Spleen (tissue), 11 donors: ENCODE measurements at regions not wholly inside any gene's neighbourhood (a gene's known extent, or its start where the extent isn't known, plus 50 kb on each side); places are given as distances from the start of the nearest gene placed in this dataset.

Source experiments
- DNase-seq: peaks from one replicate; pipeline ENCODE4 v3.0.0-alpha.2; 2020
- H3K27ac ChIP-seq, 8 donors: fragments of 200-600 bp; sonication (generic) in 7 of 8; 1 replicate in 4 of 8; 2 replicates in 4 of 8; pipeline versions ENCODE4 v1.5.0 to v1.8.0; 2016 to 2021; ENCODE audit warnings: inconsistent platforms in 4 of 8, mild to moderate bottlenecking in 4 of 8, moderate library complexity in 1 of 8
- H3K27me3 ChIP-seq, 7 donors: fragments of 200-600 bp; sonication (generic) in 6 of 7; replicated peaks in 1 of 7; 1 replicate in 4 of 7; 2 replicates in 3 of 7; pipeline versions ENCODE4 v1.5.0 to v1.8.0; 2016 to 2021; ENCODE audit warnings: inconsistent platforms in 3 of 7, mild to moderate bottlenecking in 1 of 7
- H3K36me3 ChIP-seq, 6 donors: fragments of 200-600 bp; sonication (generic) in 5 of 6; 1 replicate in 4 of 6; 2 replicates in 2 of 6; pipeline versions ENCODE4 v1.5.0 to v1.8.0; 2016 to 2021; ENCODE audit warnings: inconsistent platforms in 2 of 6
- H3K4me1 ChIP-seq, 6 donors: fragments of 200-600 bp; sonication (generic) in 5 of 6; 1 replicate in 3 of 6; 2 replicates in 3 of 6; pipeline versions ENCODE4 v1.5.0 to v1.8.0; 2016 to 2021; ENCODE audit warnings: inconsistent platforms in 3 of 6
- H3K4me3 ChIP-seq, 8 donors: fragments of 200-600 bp; sonication (generic) in 7 of 8; 1 replicate in 4 of 8; 2 replicates in 4 of 8; pipeline versions ENCODE4 v1.5.0 to v1.8.0; 2016 to 2021; ENCODE audit warnings: inconsistent platforms in 4 of 8, mild to moderate bottlenecking in 4 of 8, moderate library complexity in 2 of 8
- H3K9me3 ChIP-seq, 8 donors: fragments of 200-600 bp; sonication (generic) in 7 of 8; 1 replicate in 4 of 8; 2 replicates in 4 of 8; pipeline versions ENCODE4 v1.5.0 to v1.8.0; 2016 to 2021; ENCODE audit warnings: inconsistent platforms in 4 of 8
- POLR2A ChIP-seq, 3 donors: fragments of 450-650 bp; IDR thresholded peaks; one replicate each; pipeline ENCODE4 v1.5.1; 2017; ENCODE audit warnings: antibody characterized with exemption in 3 of 3, mild to moderate bottlenecking in 1 of 3
- POLR2AphosphoS5 ChIP-seq, 3 donors: sonication (generic); formaldehyde crosslinking; IDR thresholded peaks; one replicate each; pipeline ENCODE4 v1.5.1; 2017; ENCODE audit warnings: antibody characterized with exemption in 3 of 3
- WGBS, 5 donors: extraction: QIAGEN DNeasy Blood & Tissue Kit in 3 of 5; methylation state at CpG; one replicate each; pipeline versions ENCODE4 v1.1.5 to v1.1.7; 2013 to 2018; 5-methylcytosine and 5-hydroxymethylcytosine counted together
- intact Hi-C: fragments of 100-400 bp; cut with DNase I; formaldehyde crosslinking; loops from one replicate; pipeline ENCODE4 v1.15.0; 2023; ENCODE audit warnings: low total_unique reads
- TF ChIP-seq, protein P1 (sequence below), 11 experiments: fragments of 200-600 bp in 7 of 11; fragments of 450-650 bp in 4 of 11; sonication (generic) in 4 of 11; IDR thresholded peaks in 8 of 11; conservative IDR thresholded peaks in 3 of 11; 1 replicate in 7 of 11; 2 replicates in 4 of 11; pipeline versions ENCODE4 v1.4.0 to v1.8.0; 2016 to 2021; ENCODE audit warnings: antibody characterized with exemption in 11 of 11, inconsistent platforms in 4 of 11, mild to moderate bottlenecking in 1 of 11
- donor health status: healthy with polysubstance abuse.
- donor health status: DM: no; HTN: no; CAD: no; lungs with moderate emphysema.
- donor health status: DM: no; HTN: no; CAD: no.
- donor health status: Bipolar disorder and iron deficiency.
- donor health status: healthy.
- donor health status: DM: no; HTN: no; CAD: no.
- donor health status: DM: yes; HTN: yes; CAD: no.

GRCh38 chr15:35724626-35725025 is 178.7 kb upstream of the DPH6 start:
- no peak for DNase-seq
- Histone ChIP-seq H3K4me3 (no peak overlapping the region), H3K4me1 (no peaks in the 10 kb centered on the region), H3K27ac (no peak overlapping the region), H3K27me3 (no peaks in the 10 kb centered on the region), H3K36me3 (no peaks in the 10 kb centered on the region), H3K9me3 (no peaks in the 10 kb centered on the region)
- intact Hi-C loops: no loop called here
- TF ChIP-seq POLR2AphosphoS5 (IDR thresholded peaks at IDR 0.05) (no peak), POLR2A (IDR thresholded peaks at IDR 0.05) (no peak)
- TF ChIP-seq, protein P1, sequence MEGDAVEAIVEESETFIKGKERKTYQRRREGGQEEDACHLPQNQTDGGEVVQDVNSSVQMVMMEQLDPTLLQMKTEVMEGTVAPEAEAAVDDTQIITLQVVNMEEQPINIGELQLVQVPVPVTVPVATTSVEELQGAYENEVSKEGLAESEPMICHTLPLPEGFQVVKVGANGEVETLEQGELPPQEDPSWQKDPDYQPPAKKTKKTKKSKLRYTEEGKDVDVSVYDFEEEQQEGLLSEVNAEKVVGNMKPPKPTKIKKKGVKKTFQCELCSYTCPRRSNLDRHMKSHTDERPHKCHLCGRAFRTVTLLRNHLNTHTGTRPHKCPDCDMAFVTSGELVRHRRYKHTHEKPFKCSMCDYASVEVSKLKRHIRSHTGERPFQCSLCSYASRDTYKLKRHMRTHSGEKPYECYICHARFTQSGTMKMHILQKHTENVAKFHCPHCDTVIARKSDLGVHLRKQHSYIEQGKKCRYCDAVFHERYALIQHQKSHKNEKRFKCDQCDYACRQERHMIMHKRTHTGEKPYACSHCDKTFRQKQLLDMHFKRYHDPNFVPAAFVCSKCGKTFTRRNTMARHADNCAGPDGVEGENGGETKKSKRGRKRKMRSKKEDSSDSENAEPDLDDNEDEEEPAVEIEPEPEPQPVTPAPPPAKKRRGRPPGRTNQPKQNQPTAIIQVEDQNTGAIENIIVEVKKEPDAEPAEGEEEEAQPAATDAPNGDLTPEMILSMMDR (IDR thresholded peaks at IDR 0.05 in 8 of 11, conservative IDR thresholded peaks at IDR 0.05 in 3 of 11): no peak

DNA sequence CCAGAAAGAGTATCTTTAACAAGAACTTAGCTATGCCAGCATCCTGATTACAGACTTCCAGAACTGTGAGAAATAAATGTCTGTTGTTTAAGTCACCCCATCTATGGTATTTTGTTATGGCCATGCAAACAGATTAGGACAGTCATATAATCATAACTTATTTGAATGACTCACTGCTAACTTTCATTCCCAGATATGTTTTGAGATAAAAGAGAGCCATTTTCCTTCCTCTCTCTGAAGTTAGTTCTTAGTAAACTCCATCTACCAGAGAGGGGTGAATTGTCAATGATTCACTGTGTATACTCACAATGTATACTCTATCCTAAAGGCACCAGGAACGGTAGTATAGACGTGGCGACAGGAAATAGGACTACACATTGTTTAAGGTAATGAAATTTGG is 179.4 kb upstream of the DPH6 start:
- intact Hi-C loops: no loop called here
- DNase-seq: no peak
- no peaks in the 10 kb centered on the region for H3K27me3 ChIP-seq
- TF ChIP-seq, protein P1 (IDR thresholded peaks at IDR 0.05 in 8 of 11, conservative IDR thresholded peaks at IDR 0.05 in 3 of 11): no peak
- TF ChIP-seq POLR2A (IDR thresholded peaks at IDR 0.05): no peak
- TF ChIP-seq POLR2AphosphoS5 (IDR thresholded peaks at IDR 0.05): no peak
- no peaks in the 10 kb centered on the region for H3K4me1 ChIP-seq
- 84 to 94% (median 92%) methylated on average over 3 of the region's 3 CpGs for WGBS, 5 donors
- no peaks in the 10 kb centered on the region for H3K36me3 ChIP-seq
- no peak overlapping the region for H3K4me3 ChIP-seq
- no peak overlapping the region for H3K27ac ChIP-seq
- no peaks in the 10 kb centered on the region for H3K9me3 ChIP-seq

GRCh38 chr15:35727627-35728026 is 181.7 kb upstream of the DPH6 start:
- H3K4me1 ChIP-seq: no peaks in the 10 kb centered on the region
- no peak overlapping the region for H3K27ac ChIP-seq
- WGBS, 5 donors: 76 to 90% (median 87%) methylated on average over 9 of the region's 9 CpGs
- H3K9me3 ChIP-seq: no peaks in the 10 kb centered on the region
- no peak for TF ChIP-seq POLR2AphosphoS5 (IDR thresholded peaks at IDR 0.05)
- TF ChIP-seq, protein P1 (IDR thresholded peaks at IDR 0.05 in 8 of 11, conservative IDR thresholded peaks at IDR 0.05 in 3 of 11): no peak
- no peak for TF ChIP-seq POLR2A (IDR thresholded peaks at IDR 0.05)
- no peaks in the 10 kb centered on the region for H3K36me3 ChIP-seq
- H3K27me3 ChIP-seq: no peaks in the 10 kb centered on the region
- no peak for DNase-seq
- no peak overlapping the region for H3K4me3 ChIP-seq
- intact Hi-C loops: no loop called here

- DNase-seq: no peak
- Histone ChIP-seq H3K9me3 (no peaks in the 10 kb centered on the region), H3K27me3 (no peaks in the 10 kb centered on the region), H3K27ac (no peak overlapping the region), H3K4me3 (no peak overlapping the region), H3K4me1 (no peaks in the 10 kb centered on the region), H3K36me3 (no peaks in the 10 kb centered on the region)
- no peak for TF ChIP-seq POLR2AphosphoS5 (IDR thresholded peaks at IDR 0.05)
- TF ChIP-seq POLR2A (IDR thresholded peaks at IDR 0.05): no peak
- TF ChIP-seq, protein P1 (IDR thresholded peaks at IDR 0.05 in 8 of 11, conservative IDR thresholded peaks at IDR 0.05 in 3 of 11): no peak
- intact Hi-C loops: no loop called here
- WGBS, 5 donors: 56 to 71% (median 65%) methylated on average over 2 of the region's 2 CpGs
These were observed 182.4 kb upstream of the DPH6 start for GRCh38 chr15:35728219-35728940.
